Iris pigment epithelial cell (primary cell): ENCODE measurements at regions not wholly inside any gene's neighbourhood (a gene's known extent, or its start where the extent isn't known, plus 50 kb on each side); places are given as distances from the start of the nearest gene placed in this dataset.

Experiments used
- DNase-seq: peaks from one replicate; pipeline ENCODE4 v3.0.0-alpha.2; 2011; ENCODE audit warnings: low read depth

- no peak for DNase-seq
These were observed 405.5 kb downstream of the EFNB2 start for GRCh38 chr13:106129993-106130392.

- no peak for DNase-seq
These were observed 406.2 kb downstream of the EFNB2 start for GRCh38 chr13:106129273-106129672.

- DNase-seq = no peak
These were observed 413.2 kb downstream of the EFNB2 start for GRCh38 chr13:106122234-106122633.

- DNase-seq = no peak
These were observed 414.2 kb downstream of the EFNB2 start for GRCh38 chr13:106121173-106121754.

- peak; percentile 44 for DNase-seq
These were observed 416.5 kb downstream of the EFNB2 start for GRCh38 chr13:106118996-106119395.

GRCh38 chr13:106118050-106118449, 417.4 kb downstream of the EFNB2 start:
- DNase-seq = peak; percentile 59

- no peak for DNase-seq
These were observed 417.8 kb downstream of the EFNB2 start for GRCh38 chr13:106117640-106118039.

GRCh38 chr13:106117035-106117434, 418.4 kb downstream of the EFNB2 start:
- peak; percentile 71 for DNase-seq

GRCh38 chr13:106115081-106115480, 420.4 kb downstream of the EFNB2 start:
- peak; percentile 55 for DNase-seq

GRCh38 chr13:106113796-106114195, 421.7 kb downstream of the EFNB2 start:
- peak; percentile 74 for DNase-seq

- DNase-seq = no peak
These were observed 423.3 kb downstream of the EFNB2 start for GRCh38 chr13:106112191-106112590.

GRCh38 chr13:106110241-106110855, 425.1 kb downstream of the EFNB2 start:
- no peak for DNase-seq

GRCh38 chr13:106109391-106109791, 426.1 kb downstream of the EFNB2 start:
- peak; percentile 80 for DNase-seq

GRCh38 chr13:106108346-106108745, 427.1 kb downstream of the EFNB2 start:
- no peak for DNase-seq

GRCh38 chr13:106107061-106107460, 428.4 kb downstream of the EFNB2 start:
- no peak for DNase-seq

GRCh38 chr13:106105153-106105552, 430.3 kb downstream of the EFNB2 start:
- peak; percentile 27 for DNase-seq

- DNase-seq = peak; percentile 81
These were observed 431.1 kb downstream of the EFNB2 start for GRCh38 chr13:106104281-106104901.

GRCh38 chr13:106103779-106104178, 431.7 kb downstream of the EFNB2 start:
- DNase-seq = peak; percentile 42

GRCh38 chr13:106102786-106103185, 432.7 kb downstream of the EFNB2 start:
- DNase-seq = no peak

GRCh38 chr13:106101201-106101600, 434.3 kb downstream of the EFNB2 start:
- DNase-seq = no peak

GRCh38 chr13:106100171-106100919, 435.1 kb downstream of the EFNB2 start:
- no peak for DNase-seq

- DNase-seq = no peak
These were observed 435.7 kb downstream of the EFNB2 start for GRCh38 chr13:106099765-106100164.

GRCh38 chr13:106098778-106099177, 436.7 kb downstream of the EFNB2 start:
- no peak for DNase-seq
